HL-60 (cell line): ENCODE measurements at regions not wholly inside any gene's neighbourhood (a gene's known extent, or its start where the extent isn't known, plus 50 kb on each side); places are given as distances from the start of the nearest gene placed in this dataset.
"Not testable (repeated sequence)": the region's sequence is repeated elsewhere in the genome, so short reads cannot be mapped to it uniquely, and the experiment has no call there.

ENCODE experiments used
- DNase-seq, 2 experiments: peaks; one replicate each; pipeline ENCODE4 v3.0.0-alpha.2; 2010 to 2020; ENCODE audit warnings: low read depth in 1 of 2, low spot score in 1 of 2
- H3K27ac ChIP-seq: fragments of 250-450 bp; sonication (Bioruptor Pico); replicated peaks from 2 replicates; pipeline ENCODE4 v1.5.1; 2020; ENCODE audit warnings: mild to moderate bottlenecking, moderate library complexity
- H3K27me3 ChIP-seq: fragments of 250-450 bp; sonication (Bioruptor Pico); 2 replicates; pipeline ENCODE4 v1.5.1; 2021; ENCODE audit warnings: mild to moderate bottlenecking, moderate library complexity; ENCODE audit not compliant: insufficient read depth, poor library complexity, severe bottlenecking
- H3K4me3 ChIP-seq: replicated peaks from 2 replicates; pipeline ENCODE4 v1.5.1; 2011; ENCODE audit warnings: mild to moderate bottlenecking, control low read depth, low read length; ENCODE audit not compliant: insufficient read depth
- CTCF ChIP-seq: IDR thresholded peaks from one replicate; pipeline ENCODE4 v1.5.1; 2011; ENCODE audit warnings: low read length, control low read depth, inconsistent platforms; ENCODE audit not compliant: insufficient read depth
- GABPA ChIP-seq: IDR thresholded peaks from 2 replicates; pipeline ENCODE4 v1.6.1; 2012; ENCODE audit warnings: low read depth
- POLR2AphosphoS5 ChIP-seq: IDR thresholded peaks from 2 replicates; pipeline ENCODE4 v1.6.1; 2012; ENCODE audit warnings: low read depth
- SPI1 ChIP-seq: IDR thresholded peaks from 2 replicates; pipeline ENCODE4 v1.6.1; 2012; ENCODE audit warnings: low read depth, mild to moderate bottlenecking, borderline replicate concordance
- TF ChIP-seq, protein P1 (sequence below): IDR thresholded peaks from 2 replicates; pipeline ENCODE4 v1.6.1; 2012; ENCODE audit warnings: low read depth; ENCODE audit not compliant: insufficient replicate concordance

DNA sequence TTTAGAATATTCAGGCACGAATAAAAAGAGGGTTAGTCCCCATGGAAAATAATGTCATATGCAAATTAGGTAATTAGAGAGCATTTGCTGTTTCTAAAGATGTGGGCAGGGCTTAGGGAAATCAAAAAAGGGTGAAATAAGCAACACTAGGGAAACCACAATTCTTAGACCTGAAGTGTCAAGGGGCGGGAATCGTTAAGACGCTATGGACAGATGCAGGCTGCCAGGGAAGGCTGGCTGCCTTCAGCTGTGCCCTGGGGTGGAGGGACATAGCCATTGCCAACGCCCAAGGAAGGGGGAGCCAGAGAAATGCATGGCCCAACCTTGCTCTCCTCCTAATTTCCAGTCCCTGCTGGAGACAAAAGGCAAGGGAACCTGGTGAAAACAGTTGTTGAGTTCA lies 141.7 kb upstream of the PROK2 start:
- Histone ChIP-seq H3K27me3 (no peaks in the 10 kb centered on the region), H3K27ac (no peak overlapping the region), H3K4me3 (no peak overlapping the region)
- TF ChIP-seq CTCF = no peak
- TF ChIP-seq SPI1 = no peak
- no peak for TF ChIP-seq POLR2AphosphoS5
- TF ChIP-seq GABPA = no peak
- no peak for DNase-seq

DNA sequence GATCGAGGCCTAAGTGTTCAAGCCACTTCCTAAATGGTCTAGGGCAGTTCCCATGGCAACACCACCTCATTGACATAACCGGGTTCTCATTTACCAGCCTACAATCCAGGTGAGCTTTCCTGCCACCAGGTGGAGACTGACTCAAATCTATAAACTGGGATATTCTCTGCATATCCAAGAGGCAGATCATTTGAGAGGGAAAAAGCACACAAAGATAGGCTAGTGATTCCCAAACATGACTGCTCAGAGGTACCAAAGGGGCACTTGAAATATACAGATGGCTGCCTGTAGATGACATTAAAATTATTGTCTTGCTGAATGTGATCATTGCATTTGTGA lies 141.3 kb upstream of the PROK2 start:
- TF ChIP-seq SPI1 = no peak
- TF ChIP-seq POLR2AphosphoS5 = no peak
- TF ChIP-seq, protein P1, sequence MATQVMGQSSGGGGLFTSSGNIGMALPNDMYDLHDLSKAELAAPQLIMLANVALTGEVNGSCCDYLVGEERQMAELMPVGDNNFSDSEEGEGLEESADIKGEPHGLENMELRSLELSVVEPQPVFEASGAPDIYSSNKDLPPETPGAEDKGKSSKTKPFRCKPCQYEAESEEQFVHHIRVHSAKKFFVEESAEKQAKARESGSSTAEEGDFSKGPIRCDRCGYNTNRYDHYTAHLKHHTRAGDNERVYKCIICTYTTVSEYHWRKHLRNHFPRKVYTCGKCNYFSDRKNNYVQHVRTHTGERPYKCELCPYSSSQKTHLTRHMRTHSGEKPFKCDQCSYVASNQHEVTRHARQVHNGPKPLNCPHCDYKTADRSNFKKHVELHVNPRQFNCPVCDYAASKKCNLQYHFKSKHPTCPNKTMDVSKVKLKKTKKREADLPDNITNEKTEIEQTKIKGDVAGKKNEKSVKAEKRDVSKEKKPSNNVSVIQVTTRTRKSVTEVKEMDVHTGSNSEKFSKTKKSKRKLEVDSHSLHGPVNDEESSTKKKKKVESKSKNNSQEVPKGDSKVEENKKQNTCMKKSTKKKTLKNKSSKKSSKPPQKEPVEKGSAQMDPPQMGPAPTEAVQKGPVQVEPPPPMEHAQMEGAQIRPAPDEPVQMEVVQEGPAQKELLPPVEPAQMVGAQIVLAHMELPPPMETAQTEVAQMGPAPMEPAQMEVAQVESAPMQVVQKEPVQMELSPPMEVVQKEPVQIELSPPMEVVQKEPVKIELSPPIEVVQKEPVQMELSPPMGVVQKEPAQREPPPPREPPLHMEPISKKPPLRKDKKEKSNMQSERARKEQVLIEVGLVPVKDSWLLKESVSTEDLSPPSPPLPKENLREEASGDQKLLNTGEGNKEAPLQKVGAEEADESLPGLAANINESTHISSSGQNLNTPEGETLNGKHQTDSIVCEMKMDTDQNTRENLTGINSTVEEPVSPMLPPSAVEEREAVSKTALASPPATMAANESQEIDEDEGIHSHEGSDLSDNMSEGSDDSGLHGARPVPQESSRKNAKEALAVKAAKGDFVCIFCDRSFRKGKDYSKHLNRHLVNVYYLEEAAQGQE = no peak
- TF ChIP-seq CTCF = no peak
- no peak for TF ChIP-seq GABPA
- Histone ChIP-seq H3K27ac (no peak overlapping the region), H3K27me3 (no peaks in the 10 kb centered on the region), H3K4me3 (no peak overlapping the region)
- no peak for DNase-seq

DNA sequence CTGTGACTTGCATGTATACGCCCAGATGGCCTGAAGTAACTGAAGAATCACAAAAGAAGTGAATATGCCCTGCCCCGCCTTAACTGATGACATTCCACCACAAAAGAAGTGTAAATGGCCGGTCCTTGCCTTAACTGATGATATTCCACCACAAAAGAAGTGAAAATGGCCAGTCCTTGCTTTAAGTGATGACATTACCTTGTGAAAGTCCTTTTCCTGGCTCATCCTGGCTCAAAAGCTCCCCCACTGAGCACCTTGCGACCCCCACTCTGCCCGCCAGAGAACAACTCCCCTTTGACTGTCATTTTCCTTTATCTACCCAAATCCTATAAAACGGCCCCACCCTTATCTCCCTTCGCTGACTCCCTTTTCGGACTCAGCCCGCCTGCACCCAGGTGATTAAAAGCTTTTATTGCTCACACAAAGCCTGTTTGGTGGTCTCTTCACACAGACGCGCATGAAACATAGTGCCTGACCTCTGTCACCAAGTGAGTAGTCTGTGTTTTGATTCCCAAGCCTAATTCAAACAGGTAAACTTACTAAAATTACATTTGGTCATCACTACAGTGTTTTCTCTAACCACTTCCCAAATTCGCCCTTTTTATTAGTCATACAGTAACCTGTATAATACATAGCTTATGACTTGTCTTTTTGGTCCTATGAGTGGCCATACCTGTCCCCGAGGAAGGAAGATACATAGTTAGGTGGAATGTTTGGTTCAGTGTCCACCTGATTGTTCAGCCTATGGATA lies 140.7 kb upstream of the PROK2 start:
- H3K27ac ChIP-seq, H3K27me3 ChIP-seq, H3K4me3 ChIP-seq, DNase-seq: not testable (repeated sequence)

DNA sequence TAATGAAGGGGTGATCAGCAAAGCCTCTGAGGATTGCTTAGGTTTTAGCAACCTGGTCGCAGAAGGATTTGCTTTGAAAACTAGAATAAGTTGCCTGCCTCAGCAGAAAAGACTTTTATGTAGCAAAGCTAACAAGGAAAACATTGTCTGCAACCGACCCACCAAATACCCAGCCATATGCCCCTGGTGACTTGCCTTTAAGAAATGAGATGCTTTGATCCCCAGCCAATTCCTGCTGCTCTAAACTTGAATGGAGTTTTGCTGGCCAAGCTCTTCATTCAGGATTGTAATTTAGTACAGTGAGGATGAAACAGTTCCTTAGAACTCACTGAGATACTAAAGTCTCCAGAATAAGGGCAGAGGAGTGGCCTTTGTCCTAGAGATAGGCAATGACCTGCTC lies 139.8 kb upstream of the PROK2 start:
- no peaks in the 10 kb centered on the region for H3K27me3 ChIP-seq
- TF ChIP-seq, protein P1 = no peak
- TF ChIP-seq POLR2AphosphoS5 (no peak), SPI1 (no peak), CTCF (no peak), GABPA (no peak)
- DNase-seq = no peak
- no peak overlapping the region for H3K27ac ChIP-seq
- H3K4me3 ChIP-seq = no peak overlapping the region
